ENCODE measurements at regions not wholly inside any gene's neighbourhood (a gene's known extent, or its start where the extent isn't known, plus 50 kb on each side); places are given as distances from the start of the nearest gene placed in this dataset.

DNA sequence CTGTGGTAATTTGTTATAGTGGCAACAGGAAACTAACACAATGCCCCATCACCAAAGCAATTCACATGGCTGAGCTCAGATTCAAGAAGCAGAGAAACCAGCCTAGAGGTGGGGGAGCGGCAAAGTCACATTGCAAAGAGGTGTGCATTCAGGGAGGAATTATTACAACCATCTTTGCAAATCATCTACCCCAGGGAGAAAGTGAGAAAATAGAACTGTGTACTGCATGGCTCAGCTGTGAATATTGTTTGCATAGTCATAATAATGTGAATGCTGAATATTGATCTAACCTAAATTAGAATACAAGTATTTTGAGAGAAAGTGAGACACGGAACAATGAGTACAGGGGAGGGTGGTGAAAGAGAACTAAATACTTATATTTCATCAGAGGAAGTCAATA, 387.9 kb downstream of the BCOR start:
- TF ChIP-seq, protein P1, sequence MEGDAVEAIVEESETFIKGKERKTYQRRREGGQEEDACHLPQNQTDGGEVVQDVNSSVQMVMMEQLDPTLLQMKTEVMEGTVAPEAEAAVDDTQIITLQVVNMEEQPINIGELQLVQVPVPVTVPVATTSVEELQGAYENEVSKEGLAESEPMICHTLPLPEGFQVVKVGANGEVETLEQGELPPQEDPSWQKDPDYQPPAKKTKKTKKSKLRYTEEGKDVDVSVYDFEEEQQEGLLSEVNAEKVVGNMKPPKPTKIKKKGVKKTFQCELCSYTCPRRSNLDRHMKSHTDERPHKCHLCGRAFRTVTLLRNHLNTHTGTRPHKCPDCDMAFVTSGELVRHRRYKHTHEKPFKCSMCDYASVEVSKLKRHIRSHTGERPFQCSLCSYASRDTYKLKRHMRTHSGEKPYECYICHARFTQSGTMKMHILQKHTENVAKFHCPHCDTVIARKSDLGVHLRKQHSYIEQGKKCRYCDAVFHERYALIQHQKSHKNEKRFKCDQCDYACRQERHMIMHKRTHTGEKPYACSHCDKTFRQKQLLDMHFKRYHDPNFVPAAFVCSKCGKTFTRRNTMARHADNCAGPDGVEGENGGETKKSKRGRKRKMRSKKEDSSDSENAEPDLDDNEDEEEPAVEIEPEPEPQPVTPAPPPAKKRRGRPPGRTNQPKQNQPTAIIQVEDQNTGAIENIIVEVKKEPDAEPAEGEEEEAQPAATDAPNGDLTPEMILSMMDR (IDR thresholded peaks at IDR 0.05), result no peak
- TF ChIP-seq POLR2A (IDR thresholded peaks at IDR 0.05), result no peak
- TF ChIP-seq EP300 (IDR thresholded peaks at IDR 0.05), result no peak
- no peak for TF ChIP-seq POLR2AphosphoS5 (IDR thresholded peaks at IDR 0.05)
